GM12864 (cell line): ENCODE measurements at regions not wholly inside any gene's neighbourhood (a gene's known extent, or its start where the extent isn't known, plus 50 kb on each side); places are given as distances from the start of the nearest gene placed in this dataset.

Source experiments
- DNase-seq: peaks from one replicate; pipeline ENCODE4 v3.0.0-alpha.2; 2011; ENCODE audit warnings: low read depth
- H3K4me3 ChIP-seq: 2 replicates; pipeline ENCODE4 v1.5.1; 2011; ENCODE audit warnings: mild to moderate bottlenecking, low read depth, low read length, control low read depth
- CTCF ChIP-seq: IDR thresholded peaks from 2 replicates; pipeline ENCODE4 v1.5.1; 2011; ENCODE audit warnings: low read depth, mild to moderate bottlenecking, moderate library complexity, low read length, control low read depth, inconsistent platforms; ENCODE audit errors: missing control alignments

DNA sequence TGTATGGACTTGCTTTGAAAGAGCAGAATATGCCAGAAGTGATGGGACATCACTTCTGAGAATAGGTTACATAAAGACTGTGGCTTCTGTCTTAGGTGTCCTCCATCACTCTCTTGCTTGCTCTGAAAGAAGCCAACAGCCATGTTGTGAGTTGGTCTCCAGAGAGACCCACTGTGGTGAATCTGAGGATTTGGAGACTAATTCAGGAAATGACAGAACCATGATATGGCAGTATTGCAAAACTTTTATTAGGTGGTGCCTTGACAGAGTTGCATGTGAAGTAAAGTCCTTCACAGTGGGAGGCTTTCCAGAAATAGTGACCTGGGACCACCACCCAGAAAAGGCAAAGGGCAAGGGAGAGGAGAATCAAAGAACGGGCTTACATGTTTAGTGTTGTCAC, 628.6 kb downstream of the KCNT2 start:
- DNase-seq: no peak
- TF ChIP-seq CTCF: no peak
- H3K4me3 ChIP-seq: no peak overlapping the region

DNA sequence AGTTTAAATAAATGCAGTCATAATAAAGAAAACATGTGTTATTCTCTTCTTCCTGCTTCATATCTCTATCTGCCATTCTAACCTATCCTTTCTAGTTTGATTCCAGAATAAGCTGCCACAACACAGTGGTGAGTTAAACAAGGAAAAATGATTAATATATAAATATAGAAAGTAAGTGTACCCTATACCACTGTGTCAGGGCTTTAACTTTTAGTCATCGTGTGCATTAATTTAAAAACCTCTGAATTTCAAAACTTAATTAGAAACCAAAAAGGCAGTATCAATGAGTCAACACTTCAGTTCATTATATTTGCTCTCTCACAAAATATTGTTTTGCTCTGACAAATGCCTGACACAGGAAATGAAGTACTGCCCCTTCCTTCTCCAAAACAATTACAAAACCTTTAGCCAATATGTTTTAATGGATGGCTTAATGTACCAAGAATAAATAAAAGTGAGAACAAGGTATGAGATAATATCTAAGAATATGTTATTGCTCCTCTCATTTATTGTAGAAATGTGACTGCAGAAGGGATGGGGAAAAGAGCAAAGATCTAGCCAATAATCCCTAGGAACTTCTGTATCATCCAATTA, 634.8 kb downstream of the KCNT2 start:
- no peak overlapping the region for H3K4me3 ChIP-seq
- TF ChIP-seq CTCF: no peak
- no peak for DNase-seq

- DNase-seq: no peak
- no peak overlapping the region for H3K4me3 ChIP-seq
- TF ChIP-seq CTCF: no peak
Observed at GRCh38 chr1:195971589-195971988, 636.7 kb downstream of the KCNT2 start.

DNA sequence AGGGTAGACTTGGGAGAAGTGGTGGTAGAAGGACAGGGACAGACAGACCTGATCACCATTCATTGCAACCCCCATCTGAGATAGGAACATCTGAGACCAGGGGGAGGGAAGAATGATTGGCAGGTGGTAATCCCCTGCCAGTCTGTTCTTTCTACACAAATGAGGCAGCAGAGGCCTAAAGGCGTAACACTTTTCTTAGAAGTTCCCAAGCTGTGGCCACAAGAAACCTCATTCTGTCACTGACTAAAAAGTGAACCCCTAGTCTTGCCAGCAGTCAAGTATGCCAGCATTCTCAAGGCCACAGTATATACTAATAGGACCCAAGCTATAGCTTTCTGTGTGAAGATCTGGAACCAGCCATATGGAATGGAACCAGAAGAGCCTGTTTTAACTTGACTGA, 638.0 kb downstream of the KCNT2 start:
- H3K4me3 ChIP-seq: no peak overlapping the region
- TF ChIP-seq CTCF: no peak
- no peak for DNase-seq

DNA sequence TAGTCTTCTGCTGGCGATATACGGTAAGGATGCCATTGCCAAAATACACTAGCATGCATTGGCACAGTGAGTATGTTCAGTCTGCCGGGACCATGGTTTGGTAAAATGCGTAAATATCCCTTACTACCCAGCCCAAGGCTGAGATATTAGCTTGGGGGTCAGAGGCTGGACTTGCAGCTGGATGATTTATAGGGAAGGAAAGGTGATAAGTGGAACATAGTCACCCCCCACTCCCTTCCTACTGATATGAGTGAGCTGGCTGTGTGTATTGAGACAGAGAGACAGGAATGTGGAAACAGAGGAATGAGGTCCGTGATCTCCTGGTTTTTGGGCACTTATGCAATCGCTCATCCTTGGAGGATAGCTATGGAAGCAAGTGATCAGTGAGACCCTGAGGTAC, 642.8 kb downstream of the KCNT2 start:
- no peak overlapping the region for H3K4me3 ChIP-seq
- DNase-seq: no peak
- TF ChIP-seq CTCF: no peak

GRCh38 chr1:195965036-195965435, 643.2 kb downstream of the KCNT2 start:
- no peak for DNase-seq
- H3K4me3 ChIP-seq: no peak overlapping the region
- no peak for TF ChIP-seq CTCF

DNA sequence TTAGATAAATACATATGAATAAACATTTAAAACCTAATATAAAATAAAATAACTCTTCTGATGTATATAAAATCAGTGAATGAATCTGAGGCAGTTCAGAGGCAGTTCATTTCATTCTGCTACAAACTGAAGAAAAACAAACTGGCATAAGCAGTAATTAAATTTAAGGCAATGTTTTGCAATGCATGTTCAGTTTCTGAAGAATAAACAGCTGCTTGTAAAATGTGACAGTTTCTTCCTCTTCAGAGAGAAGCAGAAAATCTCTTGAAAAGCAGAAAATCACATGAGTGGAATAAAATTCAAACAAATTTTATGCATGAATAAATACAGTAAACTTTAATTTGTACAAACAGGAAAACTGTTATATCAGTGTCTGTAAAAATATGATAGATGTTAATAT, 643.7 kb downstream of the KCNT2 start:
- DNase-seq: no peak
- TF ChIP-seq CTCF: no peak
- H3K4me3 ChIP-seq: no peak overlapping the region
